GM19438 (cell line): ENCODE measurements at regions not wholly inside any gene's neighbourhood (a gene's known extent, or its start where the extent isn't known, plus 50 kb on each side); places are given as distances from the start of the nearest gene placed in this dataset.

Experiments
- ATAC-seq: cut with Tn5 transposase; IDR thresholded peaks from one replicate; pipeline ENCODE4 v1.9.1; 2021; ENCODE audit warnings: low read depth; ENCODE audit not compliant: unreplicated experiment

DNA sequence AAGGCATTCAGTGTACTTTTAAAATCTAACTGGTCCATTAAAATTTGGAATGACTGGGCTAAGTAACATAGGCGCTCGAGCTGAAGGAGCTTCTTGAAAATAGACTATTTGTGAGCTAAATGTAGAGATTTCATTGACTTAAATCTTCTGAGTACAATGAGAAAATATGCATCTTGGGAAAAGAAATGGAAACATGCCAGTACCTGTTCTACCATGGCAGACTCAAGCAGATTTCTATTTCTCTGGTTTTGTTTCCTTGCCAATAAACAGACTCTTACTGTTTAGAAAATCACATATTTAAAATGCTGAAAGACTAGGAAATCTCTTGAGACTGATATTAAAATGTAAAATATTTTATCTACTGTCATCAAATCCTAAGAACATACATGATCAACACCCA lies 678.1 kb downstream of the FAT4 start:
- ATAC-seq = no peak

DNA sequence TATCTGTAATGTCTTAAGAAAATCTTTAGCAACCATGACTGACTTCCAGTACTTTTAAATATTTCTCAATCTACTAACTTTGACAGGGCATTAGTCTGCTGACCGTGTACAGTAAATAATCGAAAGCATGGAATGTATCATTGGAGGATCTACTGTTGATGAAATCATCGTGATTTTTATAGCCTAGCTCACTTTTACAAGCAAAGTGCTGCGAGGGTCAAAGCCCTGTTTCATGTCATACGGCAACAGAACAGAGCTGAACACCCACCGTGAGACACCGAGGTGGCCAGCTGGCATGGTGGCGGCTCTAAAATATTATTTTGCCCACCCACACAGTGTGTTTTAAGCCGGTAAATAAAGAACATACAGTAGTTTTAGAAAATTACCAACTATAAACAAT lies 679.3 kb downstream of the FAT4 start:
- no peak for ATAC-seq

DNA sequence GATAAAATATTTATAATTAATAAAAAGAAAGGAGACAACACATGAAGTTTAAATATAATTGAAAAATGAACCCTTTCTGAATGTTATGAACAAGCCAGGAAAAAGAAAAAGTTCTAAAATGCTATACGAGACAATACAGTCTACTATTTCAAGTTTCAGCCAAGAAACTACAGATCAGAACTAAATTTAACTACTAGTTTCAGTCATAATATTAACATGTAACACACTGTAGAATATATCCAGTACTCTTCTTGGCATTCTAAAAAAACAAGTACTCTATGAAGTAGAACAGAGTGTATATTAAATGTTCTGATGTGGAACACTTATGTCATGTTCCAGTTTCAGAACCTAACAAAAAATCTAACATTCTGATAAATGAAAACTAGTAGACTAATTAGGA lies 679.7 kb downstream of the FAT4 start:
- ATAC-seq = no peak

DNA sequence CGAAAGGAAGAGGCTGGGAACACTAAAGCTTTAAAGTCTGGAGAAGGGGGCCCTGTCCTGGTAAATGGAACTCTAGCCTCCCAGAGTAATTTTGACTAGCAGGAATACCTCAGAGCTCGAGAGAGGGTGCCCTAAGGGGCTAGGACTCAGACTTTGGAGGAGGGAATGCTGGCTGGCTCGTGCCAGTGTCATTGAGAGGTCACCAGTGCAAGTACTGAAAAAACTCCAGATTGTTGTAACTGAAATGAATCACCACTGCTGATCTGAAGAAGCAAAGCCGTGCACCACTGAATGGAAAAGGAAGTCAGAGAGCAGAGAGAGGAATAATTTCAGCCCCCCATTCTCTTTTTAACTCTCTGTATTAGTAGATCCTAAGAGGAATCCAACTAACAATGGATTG lies 690.2 kb downstream of the FAT4 start:
- no peak for ATAC-seq

DNA sequence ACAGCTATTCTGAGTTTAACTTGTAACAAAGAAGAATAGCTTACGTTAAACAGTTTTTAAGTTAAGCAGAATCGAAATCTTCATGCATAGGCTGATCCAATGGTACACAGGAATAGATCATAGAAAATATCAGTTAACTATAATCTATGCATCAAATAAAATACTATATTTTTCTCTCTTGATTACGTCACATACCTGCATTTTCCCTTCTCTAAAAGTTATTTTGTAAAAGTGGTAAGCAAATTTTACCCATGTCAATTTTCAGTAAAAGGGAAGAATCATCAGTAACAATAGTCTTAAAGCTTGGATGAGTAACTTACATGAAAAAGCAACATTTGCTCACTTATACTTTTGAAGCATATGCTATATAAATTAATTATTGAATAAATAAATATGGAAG lies 692.4 kb downstream of the FAT4 start:
- ATAC-seq = no peak

DNA sequence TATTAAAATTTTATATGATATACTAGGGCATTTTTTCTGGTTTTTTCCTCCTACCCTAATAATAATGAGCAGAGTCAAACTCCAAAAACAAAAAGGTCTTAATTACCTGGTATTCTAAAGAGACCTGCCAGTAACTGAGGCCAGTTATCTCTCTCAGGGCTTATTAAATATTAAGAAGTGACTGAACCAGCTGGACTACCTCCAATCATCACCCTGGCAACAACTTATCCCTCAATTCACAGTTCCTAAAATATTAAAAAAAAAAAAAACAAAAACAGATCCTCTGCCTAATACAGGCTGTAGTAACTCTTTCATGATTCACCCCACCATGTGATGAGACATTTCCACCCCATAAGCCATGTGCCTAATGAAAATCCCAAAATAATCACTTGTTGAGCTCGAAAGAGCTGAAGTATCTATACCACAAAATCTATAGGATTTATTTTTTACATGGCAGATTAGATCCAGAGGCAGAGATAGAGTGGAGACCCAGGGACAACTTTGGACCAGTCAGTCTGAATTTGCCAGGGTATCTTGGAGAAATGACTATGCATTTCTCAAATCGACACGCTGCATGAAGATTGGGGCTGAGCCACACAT lies 698.0 kb downstream of the FAT4 start:
- no peak for ATAC-seq

DNA sequence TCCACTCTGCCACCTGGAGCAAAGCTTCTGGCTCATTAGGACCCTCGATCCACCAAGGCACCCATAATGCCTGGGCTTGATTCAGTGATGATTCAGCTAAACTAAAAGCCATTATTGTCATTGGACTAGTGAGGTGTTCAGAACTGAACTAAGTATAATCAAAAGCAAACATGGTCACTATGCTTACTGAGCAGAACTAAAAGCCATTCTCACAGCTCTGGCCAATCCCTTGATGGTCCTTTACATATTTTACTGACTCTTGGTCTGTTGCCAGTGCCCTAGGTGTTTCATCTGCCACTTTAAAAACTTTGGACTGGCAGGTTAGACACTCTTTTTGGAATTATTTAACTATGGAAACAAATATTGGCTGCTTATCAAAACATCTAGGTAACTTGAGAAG lies 703.5 kb downstream of the FAT4 start:
- no peak for ATAC-seq

DNA sequence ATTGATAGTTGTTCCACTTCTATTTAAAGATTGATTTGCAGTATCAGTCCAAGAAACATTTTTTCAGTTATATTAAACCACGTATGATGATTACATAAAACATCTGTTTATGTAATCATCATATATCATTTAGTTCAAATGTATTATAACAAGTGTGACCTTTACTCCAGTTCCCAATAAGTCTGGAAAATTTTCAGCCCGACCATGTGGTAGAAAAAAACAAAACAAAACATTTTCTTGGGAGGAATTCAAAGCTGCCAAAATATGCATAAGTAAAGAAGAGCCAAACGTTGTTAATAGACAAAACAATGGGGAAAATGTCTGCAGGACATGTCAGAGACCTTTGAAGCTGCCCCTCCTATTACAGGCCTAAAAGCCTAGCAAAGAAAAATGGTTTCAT lies 709.1 kb downstream of the FAT4 start:
- no peak for ATAC-seq

DNA sequence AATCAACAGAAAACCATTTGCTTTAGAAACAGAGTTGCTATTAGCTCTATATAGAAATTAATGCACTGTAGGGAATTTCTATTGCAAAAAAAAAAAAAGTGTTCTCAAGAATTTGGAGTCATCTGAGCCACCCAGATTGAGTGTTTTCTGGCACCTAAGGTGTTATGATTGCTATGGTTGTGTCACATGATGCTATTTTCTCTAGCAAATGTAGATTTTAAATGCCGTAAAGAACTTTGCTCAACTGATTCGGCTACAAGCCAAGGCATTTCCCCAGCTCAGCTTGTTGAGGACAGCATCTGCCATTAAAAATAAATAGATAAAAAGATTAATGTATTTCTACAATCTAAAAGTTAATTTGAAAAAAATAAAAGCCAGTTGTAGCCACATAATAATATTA lies 712.8 kb downstream of the FAT4 start:
- ATAC-seq = no peak

DNA sequence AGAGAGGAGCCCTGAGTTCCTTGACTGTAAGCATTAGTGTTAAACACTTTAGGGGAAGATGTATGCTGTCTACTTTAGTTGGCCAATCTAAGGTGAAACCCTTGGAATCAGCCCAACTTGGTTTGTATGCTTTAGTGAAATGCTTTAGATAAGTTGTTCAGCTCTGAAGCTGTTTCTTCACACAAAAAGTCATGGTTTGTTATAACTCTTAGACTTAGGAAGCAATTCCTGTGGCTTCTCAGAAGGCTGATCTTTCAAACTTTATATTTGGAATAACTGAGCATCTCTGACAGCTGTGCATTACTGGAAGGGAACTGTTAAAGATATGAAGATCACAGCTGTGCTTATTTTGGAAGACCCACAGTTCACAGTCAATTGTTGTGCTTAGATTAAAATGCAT lies 714.1 kb downstream of the FAT4 start:
- ATAC-seq = no peak

DNA sequence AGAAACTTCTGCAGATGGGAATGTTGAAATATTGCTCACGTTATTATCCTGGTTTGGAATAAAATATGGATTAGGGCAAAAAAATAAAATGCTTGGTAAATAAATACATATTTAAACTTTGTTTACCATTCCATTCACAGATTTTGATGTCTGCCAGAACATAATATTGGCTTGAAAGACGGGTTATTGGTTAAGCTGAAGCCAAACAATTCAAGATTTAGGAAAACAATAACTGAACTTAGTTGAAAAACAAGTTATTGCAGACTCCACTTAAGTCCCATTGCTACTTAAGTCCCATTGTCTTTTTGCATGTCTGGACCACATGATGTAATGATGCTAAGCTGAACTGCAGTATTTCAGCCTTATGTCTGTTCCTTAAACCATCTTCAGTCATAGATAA lies 722.5 kb downstream of the FAT4 start:
- ATAC-seq = no peak

DNA sequence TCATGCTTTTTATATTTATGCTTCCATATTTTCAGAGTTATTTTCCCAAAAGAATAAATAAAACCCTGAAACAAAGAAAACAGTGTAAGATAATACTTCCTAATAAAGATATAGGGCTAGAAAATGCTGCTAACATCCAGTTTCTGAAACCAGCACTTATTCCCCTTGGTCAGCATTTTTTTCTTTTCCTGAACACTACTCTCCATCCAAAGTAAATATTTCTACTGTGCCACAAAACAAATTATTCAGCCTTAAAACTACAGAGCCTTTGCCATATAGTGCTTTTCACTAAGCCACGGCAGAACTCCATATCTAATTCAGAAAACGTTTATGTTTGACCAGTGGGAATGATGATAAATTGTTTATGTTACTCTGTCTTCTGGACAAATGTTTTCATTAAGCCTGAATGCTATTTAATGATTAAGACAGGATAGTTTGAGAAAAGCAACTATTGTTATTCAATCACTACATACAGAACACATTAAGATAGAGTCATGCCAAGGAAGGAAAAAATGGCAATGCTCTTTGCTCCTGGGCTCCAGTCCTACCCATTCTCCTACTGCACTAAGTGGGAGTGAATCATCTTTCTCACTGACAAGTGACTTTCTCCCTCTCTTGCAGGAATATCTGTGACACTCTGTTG lies 723.9 kb downstream of the FAT4 start:
- no peak for ATAC-seq

DNA sequence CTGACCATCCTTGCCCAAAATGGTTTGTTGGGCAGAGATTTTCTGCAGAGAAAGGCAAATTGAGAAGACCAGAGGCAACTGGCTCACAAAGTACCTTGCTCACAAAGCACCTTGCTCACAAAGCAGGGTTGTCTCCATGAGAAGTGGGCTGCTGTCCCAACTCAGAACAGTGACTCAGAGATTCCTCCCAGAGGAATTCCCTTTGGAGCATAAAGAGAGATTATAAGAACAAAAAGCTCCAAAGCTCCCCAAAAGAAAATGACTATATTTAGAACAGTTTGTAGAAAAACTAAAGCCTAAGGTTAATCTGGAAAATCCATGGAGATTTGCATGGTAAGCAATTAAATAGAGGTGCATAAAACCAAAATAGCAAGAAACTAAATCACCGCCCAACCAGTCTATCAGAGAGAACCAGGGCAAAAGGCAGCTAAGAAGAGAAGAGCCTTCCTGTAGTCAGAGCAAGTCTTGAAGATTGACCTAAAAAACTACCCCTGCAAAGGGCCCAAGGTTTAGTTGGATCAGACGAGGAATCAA lies 731.4 kb downstream of the FAT4 start:
- no peak for ATAC-seq

DNA sequence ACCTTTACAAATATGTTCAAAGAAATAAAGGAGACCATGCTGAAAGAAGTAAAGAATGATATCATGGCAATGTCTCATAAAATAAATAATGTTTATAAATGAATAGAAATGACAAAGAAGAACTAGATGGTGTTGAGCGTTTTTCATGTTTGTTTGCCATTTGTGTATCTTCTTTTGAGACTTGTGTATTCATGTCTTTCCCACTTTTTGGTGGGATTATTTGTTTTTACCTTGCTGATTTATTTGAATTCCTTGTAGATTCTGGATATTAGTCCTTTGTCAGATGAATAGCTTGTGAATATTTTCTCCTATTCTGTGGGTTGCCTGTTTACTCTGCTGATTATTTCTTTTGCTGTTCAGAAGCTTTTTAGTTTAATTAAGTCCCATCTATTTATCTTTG lies 732.4 kb downstream of the FAT4 start:
- no peak for ATAC-seq

DNA sequence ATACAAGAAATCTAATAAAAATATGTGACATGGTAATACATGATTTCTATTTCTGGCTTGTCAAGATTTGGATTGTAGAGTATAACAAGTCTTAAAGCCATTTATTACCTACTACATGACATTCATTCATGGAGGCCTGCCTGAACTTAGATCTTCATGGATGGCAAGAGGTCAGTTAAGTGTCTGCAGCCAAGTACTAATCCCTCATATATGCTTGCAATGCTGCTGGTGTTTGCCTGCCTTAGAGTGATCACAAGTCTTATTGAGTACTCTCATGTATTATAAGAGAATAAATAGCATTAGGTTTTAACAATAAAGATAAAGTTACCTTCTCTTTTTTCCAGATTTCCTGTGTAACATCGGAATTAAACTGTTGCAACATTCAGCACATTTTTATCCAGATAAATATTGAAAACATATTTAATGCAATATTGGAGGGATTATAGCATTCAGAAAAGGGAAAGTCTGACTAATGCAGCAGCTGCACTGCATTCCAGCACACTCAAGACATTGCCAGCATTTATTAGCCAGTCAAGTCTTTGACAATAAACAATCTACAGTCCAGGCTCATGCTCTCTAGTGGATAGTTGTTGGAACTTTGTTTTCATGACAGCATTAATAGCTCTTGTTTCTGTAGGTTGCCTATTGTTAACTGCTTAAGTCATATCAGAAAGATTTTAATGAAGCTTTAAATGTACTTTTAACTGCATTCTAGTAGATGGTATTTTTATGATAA lies 737.1 kb downstream of the FAT4 start:
- no peak for ATAC-seq

DNA sequence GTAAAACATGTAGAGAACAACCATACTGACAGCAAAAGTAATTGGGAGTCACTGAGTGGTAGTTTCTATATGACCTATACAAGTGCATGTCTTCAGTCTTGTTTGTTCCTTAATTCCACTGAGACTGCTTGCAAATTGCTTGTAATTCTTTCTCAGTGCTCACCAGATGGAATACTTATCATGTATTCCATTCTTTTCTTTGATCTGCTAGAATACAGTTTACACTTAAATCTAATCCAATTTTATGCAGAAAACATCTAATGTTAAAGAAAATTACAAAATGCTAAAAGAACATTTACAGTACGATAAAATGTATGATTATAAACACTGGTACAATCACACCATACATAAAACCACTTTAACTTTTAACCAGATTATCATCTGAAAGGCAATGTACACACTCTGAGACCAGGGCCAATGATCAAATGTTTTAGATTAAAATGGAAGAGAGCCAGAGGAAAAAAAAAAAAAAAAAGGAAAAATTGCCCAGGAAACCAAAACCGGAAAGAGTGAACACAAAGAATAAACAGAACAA lies 741.4 kb downstream of the FAT4 start:
- no peak for ATAC-seq

DNA sequence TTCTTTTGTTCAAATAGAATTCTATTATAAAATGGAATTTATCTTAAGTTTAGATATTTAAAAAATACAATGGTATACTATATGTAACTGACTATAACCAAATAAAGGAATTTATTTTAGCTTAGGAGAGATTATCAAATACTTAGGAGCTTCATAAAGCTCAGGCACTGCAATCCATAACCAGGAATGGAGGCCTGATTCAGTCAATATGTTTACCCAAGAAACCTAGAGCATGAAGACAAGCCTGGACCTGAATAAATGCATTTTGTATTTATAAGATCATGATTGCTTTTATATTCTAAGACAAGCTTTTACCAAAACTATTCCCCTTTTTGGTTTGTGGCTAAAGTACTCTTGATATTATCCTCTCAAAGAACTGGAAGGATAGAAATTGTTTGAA lies 742.6 kb downstream of the FAT4 start:
- no peak for ATAC-seq

DNA sequence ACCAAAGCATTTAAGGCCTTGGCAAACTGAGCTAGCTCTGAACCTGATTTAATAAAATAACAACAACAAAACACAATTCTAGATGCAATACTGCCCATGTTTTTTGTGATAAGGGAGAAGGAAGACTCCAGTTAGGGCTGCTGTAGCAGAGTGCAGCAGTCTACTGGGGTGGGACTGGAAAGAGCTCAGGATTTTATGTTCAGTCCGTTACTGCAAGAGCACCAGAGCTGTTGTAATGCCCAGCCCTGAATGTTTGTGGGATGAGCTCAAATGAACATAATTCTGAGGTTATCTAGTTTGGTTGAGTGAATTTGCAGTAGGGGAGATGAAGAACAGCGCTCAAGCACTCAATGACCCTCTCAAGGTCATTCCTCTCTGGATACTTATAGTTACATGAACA lies 743.8 kb downstream of the FAT4 start:
- no peak for ATAC-seq

DNA sequence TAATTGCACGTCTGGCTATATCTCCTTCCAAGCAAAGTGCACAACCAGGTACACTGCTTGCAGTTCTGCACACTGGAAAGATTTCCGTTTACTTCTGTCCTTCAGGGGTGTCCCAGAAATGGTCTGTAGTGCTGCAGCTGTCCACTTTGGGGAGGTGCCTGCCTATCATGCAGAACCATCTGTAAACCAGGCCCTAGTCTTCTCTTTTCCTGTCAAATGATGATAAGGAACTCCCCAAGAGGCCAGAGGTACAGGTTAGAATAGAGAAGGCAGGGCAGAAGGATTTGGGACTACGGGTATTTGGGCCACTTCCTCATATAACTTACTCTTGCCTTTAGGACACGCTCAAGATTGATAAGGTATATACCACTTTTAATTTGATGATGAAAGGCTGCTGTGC lies 746.9 kb downstream of the FAT4 start:
- no peak for ATAC-seq

DNA sequence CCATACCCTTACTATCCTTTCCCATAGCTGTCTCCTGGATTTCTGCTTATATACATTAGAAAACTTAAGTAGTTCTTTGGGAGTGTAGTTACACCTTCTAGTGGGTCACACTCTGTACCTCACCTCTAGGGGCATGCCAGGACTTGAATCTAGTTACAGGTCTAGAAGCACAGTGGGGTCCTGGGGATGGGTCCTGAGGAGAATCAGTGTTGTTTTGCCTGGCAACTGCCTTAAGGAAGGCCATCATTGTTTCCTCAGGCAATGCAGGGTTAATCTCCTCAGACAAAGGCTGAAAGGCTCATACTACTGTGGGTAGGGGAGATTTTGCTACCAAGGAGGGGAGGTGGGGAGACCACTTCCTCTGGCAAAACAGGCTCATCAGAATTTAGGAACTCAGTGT lies 750.3 kb downstream of the FAT4 start:
- no peak for ATAC-seq
